HL-60 (cell line): ENCODE measurements at regions not wholly inside any gene's neighbourhood (a gene's known extent, or its start where the extent isn't known, plus 50 kb on each side); places are given as distances from the start of the nearest gene placed in this dataset.

Experiments
- CTCF ChIP-seq: IDR thresholded peaks from one replicate; pipeline ENCODE4 v1.5.1; 2011; ENCODE audit warnings: low read length, control low read depth, inconsistent platforms; ENCODE audit not compliant: insufficient read depth
- GABPA ChIP-seq: IDR thresholded peaks from 2 replicates; pipeline ENCODE4 v1.6.1; 2012; ENCODE audit warnings: low read depth
- POLR2AphosphoS5 ChIP-seq: IDR thresholded peaks from 2 replicates; pipeline ENCODE4 v1.6.1; 2012; ENCODE audit warnings: low read depth
- TF ChIP-seq, protein P1 (sequence below): IDR thresholded peaks from 2 replicates; pipeline ENCODE4 v1.6.1; 2012; ENCODE audit warnings: low read depth; ENCODE audit not compliant: insufficient replicate concordance

DNA sequence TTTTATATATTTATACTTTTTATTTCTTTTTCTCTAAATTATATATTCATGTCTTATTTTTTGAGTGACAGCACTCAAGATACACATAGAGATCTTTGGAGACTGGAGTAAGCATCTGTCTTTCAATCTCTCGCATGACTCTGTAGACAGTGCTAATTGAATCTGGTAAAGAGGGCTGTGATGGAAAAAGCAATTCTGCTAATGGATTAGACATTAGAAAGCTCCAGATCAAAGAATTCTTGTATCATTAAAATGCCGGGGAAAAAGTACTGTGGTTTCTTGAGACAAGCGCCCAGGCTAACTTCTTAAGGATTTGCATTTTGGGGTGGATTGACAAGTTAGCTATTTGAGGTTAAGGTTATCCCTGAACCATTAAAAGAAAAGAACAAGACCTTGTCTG lies 383.1 kb upstream of the TNP1 start:
- TF ChIP-seq, protein P1, sequence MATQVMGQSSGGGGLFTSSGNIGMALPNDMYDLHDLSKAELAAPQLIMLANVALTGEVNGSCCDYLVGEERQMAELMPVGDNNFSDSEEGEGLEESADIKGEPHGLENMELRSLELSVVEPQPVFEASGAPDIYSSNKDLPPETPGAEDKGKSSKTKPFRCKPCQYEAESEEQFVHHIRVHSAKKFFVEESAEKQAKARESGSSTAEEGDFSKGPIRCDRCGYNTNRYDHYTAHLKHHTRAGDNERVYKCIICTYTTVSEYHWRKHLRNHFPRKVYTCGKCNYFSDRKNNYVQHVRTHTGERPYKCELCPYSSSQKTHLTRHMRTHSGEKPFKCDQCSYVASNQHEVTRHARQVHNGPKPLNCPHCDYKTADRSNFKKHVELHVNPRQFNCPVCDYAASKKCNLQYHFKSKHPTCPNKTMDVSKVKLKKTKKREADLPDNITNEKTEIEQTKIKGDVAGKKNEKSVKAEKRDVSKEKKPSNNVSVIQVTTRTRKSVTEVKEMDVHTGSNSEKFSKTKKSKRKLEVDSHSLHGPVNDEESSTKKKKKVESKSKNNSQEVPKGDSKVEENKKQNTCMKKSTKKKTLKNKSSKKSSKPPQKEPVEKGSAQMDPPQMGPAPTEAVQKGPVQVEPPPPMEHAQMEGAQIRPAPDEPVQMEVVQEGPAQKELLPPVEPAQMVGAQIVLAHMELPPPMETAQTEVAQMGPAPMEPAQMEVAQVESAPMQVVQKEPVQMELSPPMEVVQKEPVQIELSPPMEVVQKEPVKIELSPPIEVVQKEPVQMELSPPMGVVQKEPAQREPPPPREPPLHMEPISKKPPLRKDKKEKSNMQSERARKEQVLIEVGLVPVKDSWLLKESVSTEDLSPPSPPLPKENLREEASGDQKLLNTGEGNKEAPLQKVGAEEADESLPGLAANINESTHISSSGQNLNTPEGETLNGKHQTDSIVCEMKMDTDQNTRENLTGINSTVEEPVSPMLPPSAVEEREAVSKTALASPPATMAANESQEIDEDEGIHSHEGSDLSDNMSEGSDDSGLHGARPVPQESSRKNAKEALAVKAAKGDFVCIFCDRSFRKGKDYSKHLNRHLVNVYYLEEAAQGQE, result no peak
- TF ChIP-seq CTCF (no peak), POLR2AphosphoS5 (no peak), GABPA (no peak)
